Bronchial epithelial cell (primary cell): ENCODE measurements at regions not wholly inside any gene's neighbourhood (a gene's known extent, or its start where the extent isn't known, plus 50 kb on each side); places are given as distances from the start of the nearest gene placed in this dataset.

ENCODE experiments used
- DNase-seq: peaks from one replicate; pipeline ENCODE4 v3.0.0-alpha.2; 2010; ENCODE audit warnings: low read depth
- FAIRE-seq: peaks from 2 replicates; lab custom pipeline; 2011; peaks lifted over from hg19 to GRCh38; lab: Jason Lieb, UNC
- H3K27me3 ChIP-seq: 2 replicates; pipeline ENCODE4 v1.5.1; 2011; ENCODE audit warnings: low read length; ENCODE audit not compliant: control insufficient read depth, insufficient read depth
- H3K36me3 ChIP-seq: 2 replicates; pipeline ENCODE4 v1.5.1; 2011; ENCODE audit warnings: low read length; ENCODE audit not compliant: control insufficient read depth, insufficient read depth
- H3K4me3 ChIP-seq: 2 replicates; pipeline ENCODE4 v1.5.1; 2011; ENCODE audit warnings: mild to moderate bottlenecking, low read depth, low read length, control low read depth
- TF ChIP-seq, protein P1 (sequence below): IDR thresholded peaks from 2 replicates; pipeline ENCODE4 v1.5.1; 2011; ENCODE audit warnings: mild to moderate bottlenecking, moderate library complexity, low read length, control low read depth, inconsistent platforms; ENCODE audit not compliant: insufficient read depth, severe bottlenecking

DNA sequence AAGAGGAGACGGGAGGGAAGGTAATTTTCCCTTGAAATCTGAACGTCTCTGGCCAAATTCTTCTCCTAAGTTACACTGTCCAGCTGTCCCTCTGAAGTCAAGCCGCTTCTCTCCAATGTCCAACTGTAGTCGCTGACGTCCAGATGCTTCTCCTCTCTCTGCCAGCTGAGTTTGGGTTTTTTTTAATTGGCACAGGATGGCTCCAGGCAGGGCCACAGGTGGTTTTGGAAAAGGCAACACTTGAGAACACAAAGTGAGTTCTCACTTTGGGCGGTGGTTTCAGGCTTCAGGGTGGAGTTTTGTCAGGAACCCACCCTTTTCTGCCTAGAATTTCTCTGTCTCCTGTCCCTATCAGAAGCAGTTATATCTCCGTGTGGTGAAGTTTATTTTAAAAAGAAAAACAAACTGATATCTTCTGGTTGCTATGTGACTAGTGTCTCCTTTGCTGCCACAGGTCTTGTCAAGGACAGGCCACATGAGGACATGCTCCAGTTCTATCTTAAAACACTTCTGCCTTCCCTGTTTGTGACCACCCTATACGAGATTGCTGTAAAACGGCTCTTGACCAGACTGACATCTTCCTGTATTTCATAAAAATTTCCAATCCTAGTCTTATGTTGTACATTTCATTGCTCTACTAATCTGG, 472.3 kb upstream of the ADGRL4 start:
- H3K36me3 ChIP-seq = no peaks in the 10 kb centered on the region
- FAIRE-seq = no peak
- H3K27me3 ChIP-seq = no peaks in the 10 kb centered on the region
- no peak for DNase-seq
- TF ChIP-seq, protein P1, sequence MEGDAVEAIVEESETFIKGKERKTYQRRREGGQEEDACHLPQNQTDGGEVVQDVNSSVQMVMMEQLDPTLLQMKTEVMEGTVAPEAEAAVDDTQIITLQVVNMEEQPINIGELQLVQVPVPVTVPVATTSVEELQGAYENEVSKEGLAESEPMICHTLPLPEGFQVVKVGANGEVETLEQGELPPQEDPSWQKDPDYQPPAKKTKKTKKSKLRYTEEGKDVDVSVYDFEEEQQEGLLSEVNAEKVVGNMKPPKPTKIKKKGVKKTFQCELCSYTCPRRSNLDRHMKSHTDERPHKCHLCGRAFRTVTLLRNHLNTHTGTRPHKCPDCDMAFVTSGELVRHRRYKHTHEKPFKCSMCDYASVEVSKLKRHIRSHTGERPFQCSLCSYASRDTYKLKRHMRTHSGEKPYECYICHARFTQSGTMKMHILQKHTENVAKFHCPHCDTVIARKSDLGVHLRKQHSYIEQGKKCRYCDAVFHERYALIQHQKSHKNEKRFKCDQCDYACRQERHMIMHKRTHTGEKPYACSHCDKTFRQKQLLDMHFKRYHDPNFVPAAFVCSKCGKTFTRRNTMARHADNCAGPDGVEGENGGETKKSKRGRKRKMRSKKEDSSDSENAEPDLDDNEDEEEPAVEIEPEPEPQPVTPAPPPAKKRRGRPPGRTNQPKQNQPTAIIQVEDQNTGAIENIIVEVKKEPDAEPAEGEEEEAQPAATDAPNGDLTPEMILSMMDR = no peak
- no peak overlapping the region for H3K4me3 ChIP-seq

- FAIRE-seq = no peak
- DNase-seq = no peak
- H3K4me3 ChIP-seq = no peak overlapping the region
- TF ChIP-seq, protein P1 = no peak
- no peaks in the 10 kb centered on the region for H3K27me3 ChIP-seq
- H3K36me3 ChIP-seq = no peaks in the 10 kb centered on the region
These were observed 471.6 kb upstream of the ADGRL4 start for GRCh38 chr1:79478160-79478559.

DNA sequence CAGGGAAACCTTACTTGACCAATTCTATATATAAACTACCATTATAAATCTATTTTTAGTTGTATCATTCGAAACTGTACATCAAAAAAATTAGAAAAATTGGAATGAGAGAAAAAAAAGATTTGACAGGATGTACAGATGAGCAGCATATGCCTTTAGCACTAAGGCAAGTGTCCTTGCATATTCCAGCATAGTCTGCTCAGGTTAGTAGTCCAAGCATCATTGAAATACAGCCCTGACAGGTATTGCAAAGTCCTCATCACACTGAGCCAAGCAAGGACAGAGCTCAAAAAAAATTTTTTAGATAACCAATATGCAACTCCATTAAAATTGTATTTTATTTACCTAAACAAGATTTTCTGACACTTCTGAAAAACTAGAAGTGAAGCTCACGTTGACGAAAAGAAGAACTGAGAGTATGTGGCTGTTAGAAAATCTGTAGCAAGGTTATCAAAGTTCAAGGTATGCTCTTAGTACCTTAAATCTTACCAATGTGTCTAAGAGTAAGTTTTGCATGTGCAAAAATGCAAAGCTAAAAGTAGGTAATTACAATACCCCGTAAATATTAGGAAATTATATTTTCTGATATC, 465.6 kb upstream of the ADGRL4 start:
- TF ChIP-seq, protein P1 = no peak
- DNase-seq = no peak
- no peak for FAIRE-seq
- Histone ChIP-seq H3K36me3 (no peaks in the 10 kb centered on the region), H3K4me3 (no peak overlapping the region), H3K27me3 (no peaks in the 10 kb centered on the region)

GRCh38 chr1:79469139-79469538, 462.6 kb upstream of the ADGRL4 start:
- FAIRE-seq = no peak

DNA sequence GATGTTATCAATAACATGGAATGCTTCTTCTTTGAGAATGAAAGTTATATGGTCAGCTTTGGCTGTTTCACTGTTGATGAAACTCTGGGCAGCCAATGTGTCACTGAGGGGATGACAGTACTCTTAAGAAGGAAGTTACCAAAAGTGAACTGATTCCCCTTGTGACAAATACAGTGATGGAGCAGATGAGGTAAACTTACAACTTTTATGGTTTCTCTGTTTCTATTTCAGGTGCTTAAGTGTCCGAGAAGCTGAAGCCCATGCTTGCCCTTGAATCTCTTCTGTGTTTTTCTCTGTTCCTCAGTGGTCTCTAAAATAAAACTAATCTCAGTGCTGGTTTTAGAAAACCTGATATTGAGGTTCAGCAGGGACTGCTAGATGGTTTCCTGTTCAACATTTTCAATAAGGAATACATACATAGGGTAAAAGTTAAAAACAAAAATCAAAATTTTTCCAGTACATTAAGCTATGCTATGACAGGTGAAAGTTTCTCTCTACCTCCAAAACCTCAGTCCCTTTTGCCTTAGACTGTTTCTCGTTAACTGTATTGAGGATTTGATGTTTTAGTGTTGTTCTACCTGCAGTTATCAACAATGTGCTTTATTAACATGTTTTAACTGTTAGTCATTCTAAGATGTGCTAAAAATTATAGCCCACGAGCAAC, 454.4 kb upstream of the ADGRL4 start:
- H3K4me3 ChIP-seq = no peak overlapping the region
- no peak for DNase-seq
- TF ChIP-seq, protein P1 = no peak
- no peak for FAIRE-seq
- H3K27me3 ChIP-seq = no peaks in the 10 kb centered on the region
- no peaks in the 10 kb centered on the region for H3K36me3 ChIP-seq

More at GRCh38 chr1:79469139-79469538, 462.6 kb upstream of the ADGRL4 start:
- H3K27me3 ChIP-seq = no peaks in the 10 kb centered on the region
- H3K4me3 ChIP-seq = no peak overlapping the region
- no peak for DNase-seq
- TF ChIP-seq, protein P1 = no peak
- no peaks in the 10 kb centered on the region for H3K36me3 ChIP-seq
